K562 (cell line): ENCODE measurements at regions not wholly inside any gene's neighbourhood (a gene's known extent, or its start where the extent isn't known, plus 50 kb on each side); places are given as distances from the start of the nearest gene placed in this dataset.

Experiments
- ATAC-seq: fragments of 200-7000 bp; cut with Tn5 transposase; 3 replicates; pipeline ENCODE4 v1.9.1; 2020; ENCODE audit warnings: moderate library complexity
- BruUV-seq: library from RNA; stranded (reverse); fragments of 400-500 nt; replicated peaks from 2 replicates; lab custom pipeline; 2021; lab: Mats Ljungman, UMichigan
- CTCF ChIA-PET: fragments of 300-600 bp; formaldehyde crosslinking; extraction: SDS; loops from one replicate; lab custom pipeline; 2021; ENCODE audit warnings: low intra/inter-chr PET ratio; lab: Yijun Ruan, JAX
- POLR2A ChIA-PET: fragments of 300-600, 350-650 bp; sonication (Branson Sonifier 250); formaldehyde crosslinking; extraction: SDS; loops from one replicate; lab custom pipeline; 2021; ENCODE audit warnings: antibody characterized with exemption, inconsistent platforms; lab: Yijun Ruan, JAX
- DNase-seq, 4 experiments: peaks; one replicate each; pipeline versions ENCODE4 v3.0.0 to v3.0.0-alpha.2; 2011 to 2018; ENCODE audit warnings: low spot score in 3 of 4, mixed read lengths in 3 of 4; ENCODE audit errors: extremely low read depth in 1 of 4
- FAIRE-seq: peaks from 2 replicates; lab custom pipeline; 2011; peaks lifted over from hg19 to GRCh38; lab: Jason Lieb, UNC
- H2AFZ ChIP-seq: 2 replicates; pipeline ENCODE4 v1.6.0; 2011; ENCODE audit warnings: low read depth, low read length, control low read depth, inconsistent platforms
- H3K27ac ChIP-seq: fragments of 200-600 bp; 3 replicates; pipeline ENCODE4 v1.8.0; 2011; ENCODE audit warnings: low read depth, mild to moderate bottlenecking, control low read depth, inconsistent platforms, low read length, moderate library complexity, mixed read lengths; ENCODE audit errors: extremely low read depth
- H3K27me3 ChIP-seq, 2 experiments: fragments of 300-600 bp in 1 of 2; 2 replicates in 1 of 2; 3 replicates in 1 of 2; pipeline versions ENCODE4 v1.6.0 to v1.8.0; 2011; ENCODE audit warnings: inconsistent platforms in 2 of 2, low read length in 2 of 2, mild to moderate bottlenecking in 1 of 2, mixed read lengths in 1 of 2, moderate library complexity in 1 of 2; ENCODE audit not compliant: control insufficient read depth in 2 of 2, insufficient read depth in 2 of 2
- H3K36me3 ChIP-seq: fragments of 300-600 bp; 3 replicates; pipeline ENCODE4 v1.8.0; 2011; ENCODE audit warnings: mild to moderate bottlenecking, low read length, inconsistent platforms; ENCODE audit not compliant: control insufficient read depth, insufficient read depth
- H3K4me1 ChIP-seq, 2 experiments: fragments of 200-600 bp in 1 of 2; replicated peaks in 1 of 2; 2 replicates in 1 of 2; 3 replicates in 1 of 2; pipeline versions ENCODE4 v1.5.1 to v1.8.0; 2011; ENCODE audit warnings: inconsistent platforms in 2 of 2, low read length in 2 of 2, mild to moderate bottlenecking in 1 of 2, mixed read lengths in 1 of 2, moderate library complexity in 1 of 2; ENCODE audit not compliant: control insufficient read depth in 2 of 2, insufficient read depth in 2 of 2
- H3K4me2 ChIP-seq: 2 replicates; pipeline ENCODE4 v1.6.1; 2011; ENCODE audit warnings: low read length, control low read depth, inconsistent platforms, mixed read lengths; ENCODE audit not compliant: insufficient read depth
- H3K4me3 ChIP-seq: fragments of 200-600 bp; sonication (generic), shearing (Covaris generic); 2 replicates; pipeline ENCODE4 v1.5.1; 2016; ENCODE audit warnings: control low read depth, inconsistent platforms
- H3K79me2 ChIP-seq: fragments of 200-600 bp; 3 replicates; pipeline ENCODE4 v1.8.0; 2011; ENCODE audit warnings: low read length, inconsistent platforms; ENCODE audit not compliant: control insufficient read depth, insufficient read depth
- H3K9ac ChIP-seq, 2 experiments: 2 replicates each; pipeline versions ENCODE4 v1.6.0 to v1.6.1; 2011; ENCODE audit warnings: low read depth in 2 of 2, low read length in 2 of 2, control low read depth in 1 of 2, inconsistent platforms in 1 of 2, mild to moderate bottlenecking in 1 of 2, mixed read lengths in 1 of 2; ENCODE audit not compliant: insufficient read depth in 1 of 2
- H3K9me1 ChIP-seq: one replicate; pipeline ENCODE4 v1.6.0; 2011; ENCODE audit warnings: inconsistent platforms, mild to moderate bottlenecking, low read length, moderate library complexity; ENCODE audit not compliant: control insufficient read depth, insufficient read depth
- H3K9me3 ChIP-seq: replicated peaks from 2 replicates; pipeline ENCODE4 v1.5.1; 2011; ENCODE audit warnings: low read depth, low read length, inconsistent platforms; ENCODE audit not compliant: control insufficient read depth, insufficient read depth
- H4K20me1 ChIP-seq: replicated peaks from 2 replicates; pipeline ENCODE4 v1.6.1; 2011; ENCODE audit warnings: low read length, inconsistent platforms, mixed read lengths; ENCODE audit not compliant: control insufficient read depth, insufficient read depth
- CBX2 ChIP-seq: fragments of 200-600 bp; sonication (generic); IDR thresholded peaks from one replicate; pipeline ENCODE4 v1.6.1; 2012; ENCODE audit warnings: mild to moderate bottlenecking, low read length, inconsistent platforms; ENCODE audit not compliant: insufficient read depth, poor library complexity, severe bottlenecking
- CBX8 ChIP-seq: fragments of 200-600 bp; sonication (generic); IDR thresholded peaks from 2 replicates; pipeline ENCODE4 v1.6.1; 2012; ENCODE audit warnings: borderline replicate concordance, mixed run types, low read depth, mild to moderate bottlenecking, moderate library complexity, mixed read lengths, low read length, control low read depth, inconsistent platforms; ENCODE audit not compliant: poor library complexity, severe bottlenecking; ENCODE audit errors: extremely low read depth
- ESRRA ChIP-seq: fragments of 450-650 bp; IDR thresholded peaks from 2 replicates; pipeline ENCODE4 v1.6.1; 2014; ENCODE audit warnings: low read depth, mild to moderate bottlenecking, moderate library complexity, borderline replicate concordance
- GATA2 ChIP-seq: sonication (generic); formaldehyde crosslinking; IDR thresholded peaks from 2 replicates; pipeline ENCODE4 v1.4.0; 2020; ENCODE audit warnings: mild to moderate bottlenecking, missing genetic modification reagents
- HOMEZ ChIP-seq: fragments of 250-450 bp; sonication (Bioruptor Pico); IDR thresholded peaks from 2 replicates; pipeline ENCODE4 v1.4.0; 2020; ENCODE audit warnings: mild to moderate bottlenecking, moderate library complexity
- PHB ChIP-seq: fragments of 250-450 bp; sonication (Bioruptor Pico); IDR thresholded peaks from 2 replicates; pipeline ENCODE4 v1.5.0; 2021
- SAFB2 ChIP-seq: fragments of 200-400 bp; formaldehyde crosslinking; IDR thresholded peaks from 2 replicates; pipeline ENCODE4 v1.6.1; 2018; ENCODE audit warnings: borderline replicate concordance, low read length, low read depth, moderate library complexity; ENCODE audit not compliant: severe bottlenecking
- SOX6 ChIP-seq: fragments of 450-650 bp; IDR thresholded peaks from 2 replicates; pipeline ENCODE4 v1.6.1; 2014; ENCODE audit warnings: mild to moderate bottlenecking
- SREBF2 ChIP-seq: sonication (generic); formaldehyde crosslinking; IDR thresholded peaks from 2 replicates; pipeline ENCODE4 v1.4.0; 2020; ENCODE audit warnings: mild to moderate bottlenecking, missing genetic modification reagents
- TCF7L2 ChIP-seq: fragments of 150-350 bp; IDR thresholded peaks from 2 replicates; pipeline ENCODE4 v1.6.1; 2016; ENCODE audit warnings: low read depth, mild to moderate bottlenecking, low read length, moderate library complexity
- ZBTB43 ChIP-seq: sonication (generic); formaldehyde crosslinking; IDR thresholded peaks from 2 replicates; pipeline ENCODE4 v1.8.0; 2023; ENCODE audit warnings: mild to moderate bottlenecking, missing genetic modification reagents
- ZNF24 ChIP-seq: fragments of 450-650 bp; IDR thresholded peaks from 2 replicates; pipeline ENCODE4 v1.6.1; 2016
- ZNF431 ChIP-seq: sonication (generic); formaldehyde crosslinking; IDR thresholded peaks from 2 replicates; pipeline ENCODE4 v1.8.0; 2022; ENCODE audit warnings: mild to moderate bottlenecking, missing genetic modification reagents
- ZNF551 ChIP-seq: fragments of 250-450 bp; sonication (Bioruptor Pico); IDR thresholded peaks from 2 replicates; pipeline ENCODE4 v1.5.0; 2021; ENCODE audit warnings: mild to moderate bottlenecking, moderate library complexity
- ZNF561 ChIP-seq: fragments of 450-650 bp; formaldehyde crosslinking; conservative IDR thresholded peaks from 2 replicates; pipeline ENCODE4 v1.4.0; 2020; ENCODE audit warnings: mild to moderate bottlenecking, moderate library complexity
- WGBS: fragments of 100-300 bp; shearing (Covaris generic); methylation state at CpG from one replicate; pipeline ENCODE4 v1.1.6; 2016; ENCODE audit warnings: low coverage, mixed read lengths; ENCODE audit not compliant: insufficient coverage; ENCODE audit errors: missing lambda C conversion rate; 5-methylcytosine and 5-hydroxymethylcytosine counted together
- in situ Hi-C: fragments of 300-500 bp; cut with MboI; formaldehyde crosslinking; loops from 4 replicates; pipeline ENCODE4 v1.15.0; 2018; ENCODE audit warnings: inconsistent platforms, mixed read lengths
- intact Hi-C: fragments of 100-400 bp; cut with micrococcal nuclease; formaldehyde crosslinking; loops from 2 replicates; pipeline ENCODE4 v1.14.2; 2022

- in situ Hi-C loops (no loop called here), intact Hi-C loops (no loop called here)
- no peaks in the 10 kb centered on the region for H3K9me3 ChIP-seq
- TF ChIP-seq ZNF551 (CRISPR knock-in tag) = no peak
- TF ChIP-seq CBX8 = no peak
- no peak for TF ChIP-seq HOMEZ (CRISPR knock-in tag)
- no peak for TF ChIP-seq ZNF561 (CRISPR knock-in tag)
- TF ChIP-seq SOX6 = no peak
- no peak for TF ChIP-seq ZNF24
- TF ChIP-seq TCF7L2 = no peak
- no peak for TF ChIP-seq GATA2 (CRISPR knock-in tag)
- TF ChIP-seq PHB = no peak
- TF ChIP-seq ZBTB43 (CRISPR knock-in tag) = no peak
- no peak for TF ChIP-seq ESRRA
- TF ChIP-seq SREBF2 (CRISPR knock-in tag) = no peak
- no peak for TF ChIP-seq SAFB2
- no peak for TF ChIP-seq ZNF431 (CRISPR knock-in tag)
- no peak for TF ChIP-seq CBX2
- H3K9me1 ChIP-seq = no peaks in the 10 kb centered on the region
- H3K4me1 ChIP-seq = no peaks in the 10 kb centered on the region
- peaks cover 48 to 57% of the 10 kb centered on the region in 2 experiments for H3K27me3 ChIP-seq
- H4K20me1 ChIP-seq = 0 out of 2 replicates have a peak, but pooled peaks cover 5% of the 10 kb centered on the region
- no peak for DNase-seq
- H3K79me2 ChIP-seq = no peaks in the 10 kb centered on the region
- no peak for ATAC-seq
- H3K4me3 ChIP-seq = no peak overlapping the region
- H3K4me2 ChIP-seq = no peak overlapping the region
- CTCF ChIA-PET = no interaction called here
- no peak for FAIRE-seq
- no peaks in the 10 kb centered on the region for H3K36me3 ChIP-seq
- BruUV-seq = no TSS peak
- H3K27ac ChIP-seq = no peak overlapping the region
- H3K9ac ChIP-seq = no peak overlapping the region
- no peak overlapping the region for H2AFZ ChIP-seq
- 0% methylated on average over 6 of the region's 6 CpGs for WGBS
- POLR2A ChIA-PET = interaction anchor here (0.7 kb wide), 1 partner anchor 84 kb away, joined by 3 read pairs; no protein-coding TSS in a partner anchor
Measured at GRCh38 chr18:22045221-22045918, 124.0 kb upstream of the GATA6 start.
